GM23248 (cell line): ENCODE measurements at regions not wholly inside any gene's neighbourhood (a gene's known extent, or its start where the extent isn't known, plus 50 kb on each side); places are given as distances from the start of the nearest gene placed in this dataset.

Experiments
- EZH2 ChIP-seq: fragments of 200-600 bp; sonication (generic); IDR thresholded peaks from 2 replicates; pipeline ENCODE4 v1.6.1; 2018; ENCODE audit warnings: antibody characterized with exemption, mild to moderate bottlenecking; ENCODE audit not compliant: insufficient read depth, poor library complexity, severe bottlenecking
- EZH2phosphoT487 ChIP-seq: fragments of 200-600 bp; sonication (generic); IDR thresholded peaks from 2 replicates; pipeline ENCODE4 v1.6.1; 2018; ENCODE audit warnings: antibody characterized with exemption, moderate library complexity, mild to moderate bottlenecking, low read depth; ENCODE audit not compliant: insufficient read depth

GRCh38 chr1:5562769-5563168 is 429.5 kb downstream of the NPHP4 start:
- no peak for TF ChIP-seq EZH2
- TF ChIP-seq EZH2phosphoT487: no peak
